GM12878 (cell line): ENCODE measurements at regions not wholly inside any gene's neighbourhood (a gene's known extent, or its start where the extent isn't known, plus 50 kb on each side); places are given as distances from the start of the nearest gene placed in this dataset.

Source experiments
- ATAC-seq: fragments of 200-7000 bp; cut with Tn5 transposase; 3 replicates; pipeline ENCODE4 v1.9.1; 2020; ENCODE audit warnings: mild to moderate bottlenecking, moderate library complexity
- BruUV-seq: library from RNA; stranded (reverse); fragments of 400-500 nt; replicated peaks from 2 replicates; lab custom pipeline; 2021; lab: Mats Ljungman, UMichigan
- CTCF ChIA-PET: fragments of 300-600 bp; sonication (Branson Sonifier 250); formaldehyde crosslinking; extraction: SDS; loops from one replicate; lab custom pipeline; 2021; ENCODE audit warnings: inconsistent platforms; lab: Yijun Ruan, JAX
- POLR2A ChIA-PET: fragments of 350-600 bp; formaldehyde crosslinking; extraction: SDS; loops from one replicate; lab custom pipeline; 2021; ENCODE audit warnings: inconsistent platforms; lab: Charles Lee
- RAD21 ChIA-PET: fragments of 300-600 bp; sonication (Branson Sonifier 250); formaldehyde crosslinking; loops from one replicate; lab custom pipeline; 2023; ENCODE audit warnings: antibody characterized with exemption; ENCODE audit not compliant: unreplicated experiment; lab: Charles Lee
- SMC1A ChIA-PET: fragments of 300-600 bp; sonication (Branson Sonifier 250); formaldehyde crosslinking; loops from one replicate; lab custom pipeline; 2023; ENCODE audit not compliant: unreplicated experiment, uncharacterized antibody; lab: Charles Lee
- DNase-seq: peaks from one replicate; pipeline ENCODE4 v3.0.0-alpha.2; 2011; ENCODE audit warnings: low read depth, low spot score
- FAIRE-seq: peaks from 3 replicates; lab custom pipeline; 2011; peaks lifted over from hg19 to GRCh38; lab: Jason Lieb, UNC
- H2AFZ ChIP-seq: 2 replicates; pipeline ENCODE4 v1.6.0; 2011; ENCODE audit warnings: low read depth, low read length, control low read depth; ENCODE audit not compliant: control insufficient read depth
- H3K27ac ChIP-seq: 2 replicates; pipeline ENCODE4 v1.5.1; 2011; ENCODE audit warnings: control low read depth; ENCODE audit not compliant: control insufficient read depth, insufficient read depth
- H3K27me3 ChIP-seq, 2 experiments: replicated peaks in 1 of 2; 2 replicates each; pipeline versions ENCODE4 v1.6.0 to v1.6.1; 2011; ENCODE audit warnings: low read length in 1 of 2; ENCODE audit not compliant: control insufficient read depth in 2 of 2, insufficient read depth in 2 of 2
- H3K36me3 ChIP-seq, 2 experiments: 2 replicates each; pipeline ENCODE4 v1.5.1; 2011; ENCODE audit warnings: low read length in 1 of 2; ENCODE audit not compliant: control insufficient read depth in 2 of 2, insufficient read depth in 2 of 2
- H3K4me1 ChIP-seq: 2 replicates; pipeline ENCODE4 v1.6.1; 2011; ENCODE audit warnings: mild to moderate bottlenecking, low read length, moderate library complexity, mixed read lengths; ENCODE audit not compliant: control insufficient read depth, insufficient read depth
- H3K4me2 ChIP-seq: 2 replicates; pipeline ENCODE4 v1.6.0; 2011; ENCODE audit warnings: control low read depth; ENCODE audit not compliant: control insufficient read depth, insufficient read depth
- H3K4me3 ChIP-seq: fragments of 200-600 bp; sonication (generic); 2 replicates; pipeline ENCODE4 v1.5.1; 2016
- H3K79me2 ChIP-seq: 2 replicates; pipeline ENCODE4 v1.6.0; 2011; ENCODE audit warnings: low read length; ENCODE audit not compliant: control insufficient read depth, insufficient read depth
- H3K9ac ChIP-seq: 2 replicates; pipeline ENCODE4 v1.8.0; 2011; ENCODE audit warnings: low read length, control low read depth, mixed read lengths; ENCODE audit not compliant: control insufficient read depth, insufficient read depth
- H3K9me3 ChIP-seq: replicated peaks from 3 replicates; pipeline ENCODE4 v1.5.1; 2011; ENCODE audit warnings: mild to moderate bottlenecking, low read length; ENCODE audit not compliant: control insufficient read depth, insufficient read depth
- H4K20me1 ChIP-seq: 2 replicates; pipeline ENCODE4 v1.6.0; 2011; ENCODE audit not compliant: control insufficient read depth, insufficient read depth
- ATF3 ChIP-seq: IDR thresholded peaks from 2 replicates; pipeline ENCODE4 v1.6.1; 2011; ENCODE audit warnings: low read depth, mild to moderate bottlenecking, low read length, moderate library complexity, borderline replicate concordance; ENCODE audit errors: extremely low read depth
- BACH1 ChIP-seq: fragments of 450-650 bp; IDR thresholded peaks from 2 replicates; pipeline ENCODE4 v1.6.1; 2017; ENCODE audit warnings: mild to moderate bottlenecking, borderline replicate concordance
- BCL11A ChIP-seq: IDR thresholded peaks from 2 replicates; pipeline ENCODE4 v1.6.1; 2011; ENCODE audit warnings: low read depth, low read length
- BMI1 ChIP-seq: fragments of 450-650 bp; IDR thresholded peaks from 2 replicates; pipeline ENCODE4 v1.6.1; 2016; ENCODE audit warnings: mild to moderate bottlenecking, moderate library complexity, borderline replicate concordance
- FOXM1 ChIP-seq: IDR thresholded peaks from 2 replicates; pipeline ENCODE4 v1.6.1; 2012; ENCODE audit warnings: low read depth, mild to moderate bottlenecking, inconsistent platforms, low read length, moderate library complexity
- PML ChIP-seq: IDR thresholded peaks from 2 replicates; pipeline ENCODE4 v1.6.1; 2012; ENCODE audit warnings: low read length, inconsistent platforms
- POLR2A ChIP-seq: IDR thresholded peaks from 2 replicates; pipeline ENCODE4 v1.6.1; 2011; ENCODE audit warnings: low read depth, mild to moderate bottlenecking, low read length
- SMAD1 ChIP-seq: fragments of 450-650 bp; IDR thresholded peaks from 2 replicates; pipeline ENCODE4 v1.6.1; 2018; ENCODE audit warnings: mild to moderate bottlenecking, low read depth; ENCODE audit not compliant: partially characterized antibody
- SUZ12 ChIP-seq: fragments of 200-600 bp; sonication (generic); IDR thresholded peaks from one replicate; pipeline ENCODE4 v1.6.1; 2018; ENCODE audit warnings: antibody characterized with exemption, mild to moderate bottlenecking; ENCODE audit not compliant: unreplicated experiment
- WRNIP1 ChIP-seq: IDR thresholded peaks from 2 replicates; pipeline ENCODE4 v1.6.1; 2011; ENCODE audit warnings: low read depth, low read length, improper control_type of control experiment, borderline replicate concordance
- ZBTB33 ChIP-seq: fragments of 450-650 bp; IDR thresholded peaks from 2 replicates; pipeline ENCODE4 v1.6.1; 2017; ENCODE audit warnings: mild to moderate bottlenecking
- WGBS: methylation state at CpG from one replicate; pipeline ENCODE4 v1.1.6; 2016; ENCODE audit warnings: low lambda C conversion rate; ENCODE audit not compliant: insufficient replicate concordance, insufficient coverage; ENCODE audit errors: missing lambda C conversion rate; 5-methylcytosine and 5-hydroxymethylcytosine counted together
- in situ Hi-C: fragments of 300-500 bp; cut with MboI; formaldehyde crosslinking; loops from 9 replicates; pipeline ENCODE4 v1.14.3; 2018; ENCODE audit warnings: mixed read lengths
- intact Hi-C: fragments of 100-400 bp; cut with micrococcal nuclease; formaldehyde crosslinking; loops from one replicate; pipeline ENCODE4 v1.14.2; 2022; ENCODE audit not compliant: unreplicated experiment

DNA sequence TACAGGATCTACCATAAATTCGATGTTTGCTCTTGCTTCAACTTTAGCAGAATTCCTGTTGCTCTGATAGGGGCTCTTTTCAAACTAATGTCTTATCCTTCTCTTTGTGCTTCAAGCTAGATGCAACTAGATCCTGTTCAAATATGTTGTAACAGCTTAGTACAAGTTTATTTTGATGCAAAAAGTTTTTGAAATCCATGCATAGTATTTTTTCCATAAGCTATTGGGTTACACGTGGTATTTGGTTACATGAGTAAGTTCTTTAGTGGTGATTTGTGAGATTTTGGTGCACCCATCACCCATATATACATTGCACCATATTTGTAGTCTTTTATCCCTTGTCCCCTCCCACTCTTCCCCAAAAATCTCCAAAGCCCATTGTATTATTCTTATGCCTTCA lies 907.7 kb downstream of the LTN1 start (continued):
- no peak for TF ChIP-seq POLR2A

- ATAC-seq (no peak), DNase-seq (no peak), FAIRE-seq (no peak)
- no peak overlapping the region for H3K27ac ChIP-seq
- H3K4me1 ChIP-seq, result no peaks in the 10 kb centered on the region
- no peak overlapping the region for H3K4me3 ChIP-seq
- intact Hi-C loops (no loop called here), in situ Hi-C loops (no loop called here)
- no peak overlapping the region for H2AFZ ChIP-seq
- 0% methylated on average over 3 of the region's 3 CpGs for WGBS
- H3K36me3 ChIP-seq, result no peaks in the 10 kb centered on the region
- H3K4me2 ChIP-seq, result no peak overlapping the region
- H3K27me3 ChIP-seq, result no peaks in the 10 kb centered on the region
- no peaks in the 10 kb centered on the region for H3K79me2 ChIP-seq
- no TSS peak for BruUV-seq
- RAD21 ChIA-PET, result no interaction called here
- SMC1A ChIA-PET, result no interaction called here
- CTCF ChIA-PET, result no interaction called here
- no peak for TF ChIP-seq ATF3
- no peak for TF ChIP-seq ZBTB33
- POLR2A ChIA-PET, result no interaction called here
- H3K9me3 ChIP-seq, result no peaks in the 10 kb centered on the region
- no peak overlapping the region for H3K9ac ChIP-seq
- H4K20me1 ChIP-seq, result no peaks in the 10 kb centered on the region
Measured at GRCh38 chr21:28083350-28083749, 909.3 kb downstream of the LTN1 start.

DNA sequence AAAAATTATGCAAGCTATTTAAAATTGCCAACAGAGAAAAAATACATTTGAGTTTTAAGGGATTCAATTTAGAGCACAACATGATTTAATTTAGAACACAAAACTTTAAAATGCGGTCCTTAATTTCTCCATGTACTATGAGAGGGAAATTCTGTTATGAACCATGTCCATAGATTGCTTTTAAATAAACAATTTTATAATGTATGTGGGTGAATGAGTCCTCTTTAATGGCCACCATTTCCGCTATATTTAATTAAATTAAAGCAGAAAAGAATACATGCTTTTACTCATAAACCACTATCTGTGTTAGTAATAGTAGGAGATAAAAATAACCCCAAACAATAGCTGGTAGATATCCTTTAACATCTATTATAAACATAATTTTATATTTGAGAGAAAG lies 914.6 kb downstream of the LTN1 start:
- no peaks in the 10 kb centered on the region for H3K9me3 ChIP-seq
- no TSS peak for BruUV-seq
- 56% methylated on average over 2 of the region's 2 CpGs for WGBS
- H3K79me2 ChIP-seq, result no peaks in the 10 kb centered on the region
- no peak overlapping the region for H3K27ac ChIP-seq
- ATAC-seq (no peak), FAIRE-seq (no peak), DNase-seq (no peak)
- H3K4me1 ChIP-seq, result no peaks in the 10 kb centered on the region
- no peak overlapping the region for H2AFZ ChIP-seq
- H3K9ac ChIP-seq, result no peak overlapping the region
- ChIA-PET SMC1A (no interaction called here), RAD21 (no interaction called here), CTCF (no interaction called here), POLR2A (no interaction called here)
- intact Hi-C loops (no loop called here), in situ Hi-C loops (no loop called here)
- H3K4me2 ChIP-seq, result no peak overlapping the region
- no peaks in the 10 kb centered on the region for H3K27me3 ChIP-seq
- H3K36me3 ChIP-seq, result no peaks in the 10 kb centered on the region
- H4K20me1 ChIP-seq, result no peaks in the 10 kb centered on the region
- H3K4me3 ChIP-seq, result no peak overlapping the region
- no peak for TF ChIP-seq SUZ12
- no peak for TF ChIP-seq BACH1
- TF ChIP-seq WRNIP1, result no peak
- TF ChIP-seq SMAD1, result no peak
- TF ChIP-seq FOXM1, result no peak
- no peak for TF ChIP-seq BCL11A
- TF ChIP-seq BMI1, result no peak
- TF ChIP-seq PML, result no peak
